GM23338 (cell line): ENCODE measurements at regions not wholly inside any gene's neighbourhood (a gene's known extent, or its start where the extent isn't known, plus 50 kb on each side); places are given as distances from the start of the nearest gene placed in this dataset.

Experiments used
- ATAC-seq: fragments of 200-7000 bp; cut with Tn5 transposase; 3 replicates; pipeline ENCODE4 v1.9.1; 2020
- DNase-seq: peaks from one replicate; pipeline ENCODE4 v3.0.0-alpha.2; 2015; ENCODE audit warnings: low spot score
- H2AFZ ChIP-seq: fragments of 200-600 bp; sonication (generic); 2 replicates; pipeline ENCODE4 v1.8.0; 2016; ENCODE audit warnings: antibody characterized with exemption, mild to moderate bottlenecking, moderate library complexity
- H3F3A ChIP-seq: fragments of 200-600 bp; sonication (generic); replicated peaks from 2 replicates; pipeline ENCODE4 v1.8.0; 2017; ENCODE audit warnings: antibody characterized with exemption, mixed run types, low read depth
- H3K27ac ChIP-seq: fragments of 200-600 bp; sonication (generic); 2 replicates; pipeline ENCODE4 v1.6.1; 2016; ENCODE audit warnings: low read depth
- H3K27me3 ChIP-seq: fragments of 200-600 bp; sonication (generic); 2 replicates; pipeline ENCODE4 v1.8.0; 2016; ENCODE audit warnings: mild to moderate bottlenecking, mixed run types, moderate library complexity; ENCODE audit not compliant: insufficient read depth
- H3K36me3 ChIP-seq: fragments of 200-600 bp; sonication (generic); 2 replicates; pipeline ENCODE4 v1.8.0; 2016; ENCODE audit warnings: mild to moderate bottlenecking; ENCODE audit not compliant: insufficient read depth
- H3K4me1 ChIP-seq: fragments of 200-600 bp; sonication (generic); 2 replicates; pipeline ENCODE4 v1.8.0; 2016; ENCODE audit warnings: mild to moderate bottlenecking, moderate library complexity; ENCODE audit not compliant: insufficient read depth
- H3K4me2 ChIP-seq: fragments of 200-600 bp; sonication (generic); 2 replicates; pipeline ENCODE4 v1.7.1; 2017; ENCODE audit warnings: mixed run types
- H3K4me3 ChIP-seq: fragments of 200-600 bp; sonication (generic); 2 replicates; pipeline ENCODE4 v1.6.1; 2016; ENCODE audit warnings: mixed run types
- H3K79me2 ChIP-seq: fragments of 200-600 bp; sonication (generic); replicated peaks from 2 replicates; pipeline ENCODE4 v1.8.0; 2017; ENCODE audit warnings: mild to moderate bottlenecking; ENCODE audit not compliant: insufficient read depth
- H3K9me2 ChIP-seq: fragments of 200-600 bp; sonication (generic); 2 replicates; pipeline ENCODE4 v1.8.0; 2017; ENCODE audit not compliant: insufficient read depth
- H4K20me1 ChIP-seq: fragments of 200-600 bp; sonication (generic); replicated peaks from 2 replicates; pipeline ENCODE4 v1.8.0; 2017; ENCODE audit warnings: mild to moderate bottlenecking; ENCODE audit not compliant: insufficient read depth
- H3K27ac Mint-ChIP-seq: 2 replicates; pipeline ENCODE4 v1.8.0; 2020; ENCODE audit warnings: inconsistent platforms, mild to moderate bottlenecking, moderate library complexity, mixed read lengths
- H3K27me3 Mint-ChIP-seq: 3 replicates; pipeline ENCODE4 v1.8.0; 2022; ENCODE audit warnings: low read depth, mild to moderate bottlenecking, moderate library complexity, mixed read lengths, inconsistent platforms; ENCODE audit not compliant: insufficient read depth, poor library complexity
- H3K36me3 Mint-ChIP-seq: 3 replicates; pipeline ENCODE4 v1.8.0; 2021; ENCODE audit warnings: low read depth, mild to moderate bottlenecking, inconsistent platforms, moderate library complexity, mixed read lengths
- H3K4me1 Mint-ChIP-seq: 3 replicates; pipeline ENCODE4 v1.8.0; 2020; ENCODE audit warnings: mild to moderate bottlenecking, inconsistent platforms, mixed read lengths
- H3K4me3 Mint-ChIP-seq: 3 replicates; pipeline ENCODE4 v1.8.0; 2021; ENCODE audit warnings: moderate library complexity, mild to moderate bottlenecking, inconsistent platforms, mixed read lengths
- H3K9me3 Mint-ChIP-seq: 3 replicates; pipeline ENCODE4 v1.8.0; 2020; ENCODE audit warnings: moderate library complexity, mild to moderate bottlenecking, inconsistent platforms, mixed read lengths
- CREB1 ChIP-seq: fragments of 250-450 bp; sonication (Bioruptor Pico); IDR thresholded peaks from 2 replicates; pipeline ENCODE4 v1.5.0; 2020; ENCODE audit warnings: low read depth, mild to moderate bottlenecking, moderate library complexity
- CTCF ChIP-seq, 2 experiments: fragments of 200-600 bp in 1 of 2; sonication (generic) in 1 of 2; conservative IDR thresholded peaks; 2 replicates each; pipeline versions ENCODE4 v1.5.1 to v1.6.1; 2016 to 2017; ENCODE audit warnings: antibody characterized with exemption in 2 of 2, low read depth in 2 of 2, mild to moderate bottlenecking in 2 of 2, moderate library complexity in 1 of 2
- ETS1 ChIP-seq: IDR thresholded peaks from 2 replicates; pipeline ENCODE4 v1.6.1; 2016; ENCODE audit warnings: antibody characterized with exemption
- EZH2 ChIP-seq: fragments of 200-600 bp; sonication (generic); IDR thresholded peaks from one replicate; pipeline ENCODE4 v1.8.0; 2017; ENCODE audit warnings: antibody characterized with exemption, mild to moderate bottlenecking, low read depth; ENCODE audit not compliant: unreplicated experiment
- EZH2phosphoT487 ChIP-seq: fragments of 200-600 bp; sonication (generic); IDR thresholded peaks from one replicate; pipeline ENCODE4 v1.8.1; 2018; ENCODE audit warnings: antibody characterized with exemption; ENCODE audit not compliant: unreplicated experiment
- POLR2AphosphoS5 ChIP-seq: IDR thresholded peaks from 2 replicates; pipeline ENCODE4 v1.6.1; 2016; ENCODE audit warnings: antibody characterized with exemption, low read depth
- ZNF114 ChIP-seq: fragments of 250-450 bp; sonication (Bioruptor Pico); IDR thresholded peaks from 2 replicates; pipeline ENCODE4 v1.5.0; 2020; ENCODE audit warnings: mild to moderate bottlenecking, moderate library complexity
- ZNF462 ChIP-seq: fragments of 250-450 bp; sonication (Bioruptor Pico); IDR thresholded peaks from 2 replicates; pipeline ENCODE4 v1.5.0; 2020; ENCODE audit warnings: mild to moderate bottlenecking, moderate library complexity

GRCh38 chr2:242043538-242044312 lies 174.2 kb downstream of the RTP5 start:
- Mint-ChIP-seq H3K4me3 (no peak overlapping the region), H3K27me3 (peaks cover 77% of the 10 kb centered on the region), H3K36me3 (peaks cover 6% of the 10 kb centered on the region; the same call in 1 of the 3 replicates), H3K4me1 (peaks cover 7% of the 10 kb centered on the region), H3K9me3 (peaks cover 15% of the 10 kb centered on the region), H3K27ac (no peak overlapping the region)
- Histone ChIP-seq H4K20me1 (peaks cover 12% of the 10 kb centered on the region), H3K79me2 (no peaks in the 10 kb centered on the region), H3K4me2 (no peak overlapping the region), H2AFZ (no peak overlapping the region), H3K9me2 (no peaks in the 10 kb centered on the region), H3K36me3 (no peaks in the 10 kb centered on the region), H3K27me3 (peaks cover 83% of the 10 kb centered on the region), H3K4me3 (no peak overlapping the region), H3K4me1 (no peaks in the 10 kb centered on the region), H3K27ac (no peak overlapping the region), H3F3A (no peaks in the 10 kb centered on the region)
- ATAC-seq (no peak), DNase-seq (no peak)
- TF ChIP-seq ZNF114 (CRISPR knock-in tag) (no peak), CTCF (conservative IDR thresholded peaks at IDR 0.05; ENCODE audit: low read depth in 2 of 2) (no peak), CREB1 (no peak), ZNF462 (no peak), POLR2AphosphoS5 (no peak), EZH2 (no peak), ETS1 (no peak), EZH2phosphoT487 (no peak)
